ENCODE measurements at regions not wholly inside any gene's neighbourhood (a gene's known extent, or its start where the extent isn't known, plus 50 kb on each side); places are given as distances from the start of the nearest gene placed in this dataset. TPM values are rescaled to one million over a fixed set of nuclear protein-coding genes. Genes with fewer than 3 reads are reported as not detected.
A peak's percentile ranks its signal among the peaks of the same experiment; 100 is the strongest.
"Not testable (repeated sequence)": the region's sequence is repeated elsewhere in the genome, so short reads cannot be mapped to it uniquely, and the experiment has no call there.

- peak overlapping the region in 2 of 10 donors; percentile 34 to 90 for H3K4me3 Mint-ChIP-seq
- not testable (repeated sequence) for H3K9me3 Mint-ChIP-seq
Observed at GRCh38 chr3:125918451-125918850, 50.5 kb upstream of the ROPN1B start.

GRCh38 chr3:125918866-125919265, 50.1 kb upstream of the ROPN1B start:
- H3K36me3 ChIP-seq (ENCODE audit: control insufficient read depth in 2 of 3, insufficient read depth in 3 of 3, low read length in 3 of 3); ATAC-seq; DNase-seq; H3K27me3 Mint-ChIP-seq; H3K4me1 ChIP-seq (ENCODE audit: control insufficient read depth in 2 of 2, insufficient read depth in 2 of 2, low read length in 2 of 2); CTCF ChIA-PET; POLR2A ChIA-PET; H3K27me3 ChIP-seq (ENCODE audit: control insufficient read depth in 2 of 2, insufficient read depth in 2 of 2, low read length in 2 of 2); H3K27ac ChIP-seq (ENCODE audit: low read depth, low read length); H3K9me3 ChIP-seq (ENCODE audit: control insufficient read depth in 2 of 3, low read length in 3 of 3); H3K4me3 ChIP-seq (ENCODE audit: low read length); H3K36me3 Mint-ChIP-seq; H3K9me3 Mint-ChIP-seq: not testable (repeated sequence)
- intact Hi-C loops (cut with micrococcal nuclease): loop anchor here (5.0 to 10.0 kb wide), 9 partner anchors 152 to 1957 kb away; partner anchors contain the start of genes CCDC14 (in 1 of the 2), HEG1 (in 1 of the 2), KLF15 (in 1 of the 2) and MCM2 (in 1 of the 2)
- Mint-ChIP-seq H3K27ac (peak overlapping the region in 1 of 9 donors; percentile 20), H3K4me3 (peak overlapping the region in 2 of 10 donors; percentile 34 to 90), H3K4me1 (peaks cover 6 to 18% (median 13%) of the 10 kb centered on the region in 7 donors)

More at GRCh38 chr3:125918451-125918850, 50.5 kb upstream of the ROPN1B start:
- H3K27me3 Mint-ChIP-seq; H3K27ac ChIP-seq (ENCODE audit: low read depth, low read length); H3K4me1 ChIP-seq (ENCODE audit: control insufficient read depth in 2 of 2, insufficient read depth in 2 of 2, low read length in 2 of 2); H3K4me3 ChIP-seq (ENCODE audit: low read length); ATAC-seq; H3K27me3 ChIP-seq (ENCODE audit: control insufficient read depth in 2 of 2, insufficient read depth in 2 of 2, low read length in 2 of 2); H3K36me3 Mint-ChIP-seq; POLR2A ChIA-PET; H3K36me3 ChIP-seq (ENCODE audit: control insufficient read depth in 2 of 3, insufficient read depth in 3 of 3, low read length in 3 of 3); CTCF ChIA-PET; DNase-seq; H3K9me3 ChIP-seq (ENCODE audit: control insufficient read depth in 2 of 3, low read length in 3 of 3): not testable (repeated sequence)
- Mint-ChIP-seq H3K27ac (peak overlapping the region in 1 of 9 donors; percentile 19), H3K4me1 (peaks cover 6 to 18% (median 13%) of the 10 kb centered on the region in 7 donors)
- intact Hi-C loops (cut with micrococcal nuclease): loop anchor here (5.0 to 10.0 kb wide), 9 partner anchors 151 to 1956 kb away; partner anchors contain the start of genes CCDC14 (in 1 of the 2), HEG1 (in 1 of the 2), KLF15 (in 1 of the 2) and MCM2 (in 1 of the 2)

Small RNA genes lying in the stretch of these regions (microRNA-seq; reads per million reads assigned to microRNA genes)
- not detected for gene MIR548I1 (ENCODE audit: borderline microRNAs expressed)

Data from naive thymus-derived CD4-positive, alpha-beta T cell (primary cell).